Activated CD8-positive, alpha-beta memory T cell treated with anti-CD3 and anti-CD28 coated beads for 36 hours (primary cell): ENCODE measurements at regions not wholly inside any gene's neighbourhood (a gene's known extent, or its start where the extent isn't known, plus 50 kb on each side); places are given as distances from the start of the nearest gene placed in this dataset.
"Not testable (repeated sequence)": the region's sequence is repeated elsewhere in the genome, so short reads cannot be mapped to it uniquely, and the experiment has no call there.

ENCODE experiments used
- CTCF ChIA-PET: fragments of 350-600 bp; sonication (Branson Sonifier 250); formaldehyde crosslinking; loops from one replicate; lab custom pipeline; 2021; ENCODE audit warnings: antibody characterized with exemption; lab: Charles Lee
- POLR2A ChIA-PET: fragments of 350-600 bp; sonication (Branson Sonifier 250); formaldehyde crosslinking; loops from one replicate; lab custom pipeline; 2021; ENCODE audit warnings: antibody characterized with exemption; lab: Charles Lee

DNA sequence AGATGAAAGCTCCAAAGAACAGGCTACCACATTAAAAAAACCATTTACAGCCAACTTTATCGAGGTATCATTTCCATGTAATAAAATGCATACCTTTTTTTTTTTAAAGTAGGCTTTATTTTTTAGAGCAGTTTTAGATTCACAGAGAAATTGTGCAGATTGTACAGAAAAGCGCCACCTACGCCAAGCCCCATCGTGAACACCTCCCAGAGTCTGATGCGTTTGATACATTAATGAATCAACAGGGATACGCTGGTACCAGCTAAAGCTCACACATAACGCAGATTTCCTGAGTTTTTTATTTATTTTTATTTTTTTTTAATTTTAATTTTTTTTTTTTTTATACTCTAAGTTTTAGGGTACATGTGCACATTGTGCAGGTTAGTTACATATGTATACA lies 129.9 kb downstream of the KIF26A start:
- POLR2A ChIA-PET: no interaction called here
- CTCF ChIA-PET: no interaction called here

DNA sequence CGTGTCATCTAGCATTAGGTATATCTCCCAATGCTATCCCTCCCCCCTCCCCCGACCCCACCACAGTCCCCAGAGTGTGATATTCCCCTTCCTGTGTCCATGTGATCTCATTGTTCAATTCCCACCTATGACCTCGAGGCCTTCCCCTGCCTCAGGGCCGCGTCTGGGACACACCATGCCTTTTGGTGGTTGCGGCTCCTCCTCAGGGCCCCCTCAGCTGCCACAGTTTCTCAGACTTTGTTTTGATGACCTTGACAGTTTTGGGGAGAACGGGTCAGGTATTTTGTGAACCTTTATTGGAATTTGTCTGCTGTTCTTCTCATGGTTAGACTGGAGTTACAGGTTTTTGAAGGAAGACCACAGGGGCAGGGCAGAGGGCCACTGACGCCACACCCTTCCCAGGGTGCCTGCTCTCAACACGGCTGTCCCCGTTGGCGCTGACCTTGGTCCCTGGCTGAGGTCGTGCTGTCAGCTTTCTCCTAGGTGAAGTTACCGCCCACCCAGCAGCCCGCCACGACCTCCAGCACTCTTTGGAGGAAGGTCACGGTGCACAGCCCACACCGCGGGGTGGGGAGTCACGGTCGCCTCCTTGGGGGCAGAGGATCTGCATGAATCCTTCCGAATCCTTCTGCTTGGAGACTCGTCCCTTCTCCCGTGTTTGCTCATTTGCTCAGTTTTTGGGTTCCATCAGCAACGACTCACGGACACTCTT lies 130.5 kb downstream of the KIF26A start:
- ChIA-PET POLR2A (no interaction called here), CTCF (no interaction called here)

DNA sequence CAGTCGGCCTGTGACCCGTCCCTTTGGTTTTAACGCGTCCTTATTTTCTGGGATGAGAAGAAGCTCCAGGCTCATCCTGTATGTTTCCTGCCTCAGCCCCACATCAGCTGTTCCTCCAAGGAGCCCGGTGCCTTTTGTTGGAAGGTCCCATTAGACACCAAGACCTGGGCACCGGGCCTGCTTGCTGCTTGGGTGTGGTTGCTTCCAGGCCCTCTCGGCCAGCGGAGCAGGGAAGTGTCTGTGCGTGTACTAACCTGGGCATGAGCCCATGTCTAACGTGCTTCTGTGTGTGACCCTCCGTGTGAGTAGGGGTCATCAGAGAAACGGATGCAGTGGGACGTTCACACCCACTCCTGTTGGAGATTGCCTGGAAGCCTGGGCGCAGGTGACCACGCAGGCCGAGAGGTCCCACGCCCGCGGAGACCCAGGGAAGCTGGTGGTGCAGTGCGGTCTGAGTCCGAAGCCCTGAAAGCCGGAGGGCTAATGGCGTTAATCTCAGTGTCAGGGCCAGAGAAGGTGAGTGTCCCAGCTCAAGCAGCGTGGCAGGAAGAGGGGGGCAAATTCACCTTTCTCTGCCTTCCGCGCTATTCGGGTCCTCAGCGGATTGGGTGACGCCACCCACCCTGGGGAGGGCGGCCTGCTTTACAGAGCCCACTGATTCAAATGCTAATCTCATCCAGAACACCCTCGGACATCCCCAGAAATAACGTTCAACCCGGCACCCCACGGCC lies 131.3 kb downstream of the KIF26A start:
- CTCF ChIA-PET, POLR2A ChIA-PET: not testable (repeated sequence)

DNA sequence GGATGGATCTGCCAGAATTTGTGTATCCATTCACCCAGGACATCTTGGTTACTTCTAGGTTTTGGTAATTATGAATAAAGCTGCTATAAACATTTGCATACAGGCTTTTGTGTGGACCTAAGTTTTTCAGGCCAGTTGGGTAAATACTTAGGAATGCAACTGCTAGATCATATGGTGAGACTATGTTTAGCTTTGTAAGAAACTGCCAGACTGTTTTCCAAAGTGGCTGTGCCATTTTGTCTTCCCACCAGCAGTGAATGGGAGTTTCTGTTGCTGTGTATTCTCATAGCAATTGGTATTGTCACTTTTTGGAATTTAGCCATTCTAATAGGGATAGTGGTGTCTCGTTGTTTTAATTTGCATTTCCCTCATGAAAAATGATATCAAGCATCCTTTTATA lies 133.0 kb downstream of the KIF26A start:
- POLR2A ChIA-PET: no interaction called here

DNA sequence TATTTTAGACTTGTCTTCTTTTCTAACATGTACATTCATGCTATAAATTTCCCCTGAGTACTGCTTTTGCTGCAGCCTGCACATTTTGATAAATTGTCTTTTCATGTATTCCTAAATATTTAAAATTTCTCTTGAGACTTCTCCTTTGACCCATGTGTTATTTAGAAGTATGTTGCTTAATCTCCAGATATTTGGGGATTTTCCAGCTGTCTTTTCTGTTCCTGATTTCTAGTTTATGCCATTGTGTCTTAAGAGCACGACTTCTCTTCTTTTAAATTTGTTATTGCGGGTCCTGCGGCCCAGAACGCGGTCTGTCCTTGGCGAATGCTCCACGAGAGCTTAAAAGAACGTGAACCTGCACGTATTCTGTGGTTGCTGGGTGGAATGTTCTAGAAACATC lies 136.4 kb downstream of the KIF26A start:
- CTCF ChIA-PET: no interaction called here
- POLR2A ChIA-PET: no interaction called here

More for the DNA sequence above, 133.0 kb downstream of the KIF26A start:
- CTCF ChIA-PET: no interaction called here

DNA sequence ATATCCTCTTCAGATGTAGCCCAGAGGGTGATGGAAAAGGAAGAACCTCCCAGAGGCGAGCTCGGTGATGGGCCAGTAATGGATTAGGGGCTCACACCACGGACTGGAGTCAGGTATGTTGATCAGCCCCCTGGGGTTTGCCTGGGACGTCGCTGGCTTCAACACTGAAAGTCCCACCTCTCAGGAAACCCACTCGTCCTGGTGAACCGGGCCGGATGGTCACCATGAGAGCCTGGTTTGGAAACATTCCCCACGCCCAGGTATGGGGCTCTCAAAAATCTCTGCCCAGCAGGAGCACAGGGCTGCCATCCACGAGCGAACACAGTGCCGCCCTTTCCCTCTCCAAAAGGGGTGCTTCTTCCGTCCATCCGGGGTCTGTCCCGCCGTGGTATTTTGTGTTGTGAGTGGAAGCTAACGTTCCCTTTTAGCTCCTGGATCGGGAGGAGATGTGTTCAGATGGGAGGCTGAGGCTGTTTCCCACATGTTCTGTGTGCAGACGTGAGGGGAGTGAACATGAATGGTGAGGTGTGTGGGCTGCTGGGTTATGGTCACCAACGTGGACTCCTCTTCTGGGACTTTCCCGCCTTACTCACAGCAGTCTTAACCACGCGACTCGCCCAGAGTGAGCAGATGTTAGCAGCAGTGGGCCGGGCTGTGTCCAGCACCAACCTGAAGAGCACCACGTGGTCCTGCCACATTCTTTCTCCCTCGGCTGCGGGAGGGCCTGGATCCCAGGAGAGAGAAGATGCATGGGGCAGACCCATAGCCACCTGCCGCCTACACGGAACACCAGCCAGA lies 139.2 kb downstream of the KIF26A start:
- ChIA-PET POLR2A (no interaction called here), CTCF (no interaction called here)

DNA sequence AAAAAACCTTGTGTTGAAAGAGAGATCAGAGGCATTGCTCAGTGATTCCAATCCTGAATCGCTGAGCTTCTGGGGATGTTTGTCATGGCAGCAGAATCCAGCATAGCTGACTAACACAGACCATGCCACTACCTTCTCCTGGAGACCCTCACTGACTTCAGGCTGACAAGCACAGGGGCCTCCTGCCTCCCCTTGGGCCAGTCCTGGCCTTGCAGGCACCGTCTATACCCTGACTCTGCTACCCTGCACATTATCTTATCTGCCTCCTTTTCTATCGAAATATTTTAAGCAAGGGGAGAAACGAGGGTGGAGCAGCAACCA lies 139.8 kb downstream of the KIF26A start:
- POLR2A ChIA-PET: no interaction called here
- CTCF ChIA-PET: no interaction called here

DNA sequence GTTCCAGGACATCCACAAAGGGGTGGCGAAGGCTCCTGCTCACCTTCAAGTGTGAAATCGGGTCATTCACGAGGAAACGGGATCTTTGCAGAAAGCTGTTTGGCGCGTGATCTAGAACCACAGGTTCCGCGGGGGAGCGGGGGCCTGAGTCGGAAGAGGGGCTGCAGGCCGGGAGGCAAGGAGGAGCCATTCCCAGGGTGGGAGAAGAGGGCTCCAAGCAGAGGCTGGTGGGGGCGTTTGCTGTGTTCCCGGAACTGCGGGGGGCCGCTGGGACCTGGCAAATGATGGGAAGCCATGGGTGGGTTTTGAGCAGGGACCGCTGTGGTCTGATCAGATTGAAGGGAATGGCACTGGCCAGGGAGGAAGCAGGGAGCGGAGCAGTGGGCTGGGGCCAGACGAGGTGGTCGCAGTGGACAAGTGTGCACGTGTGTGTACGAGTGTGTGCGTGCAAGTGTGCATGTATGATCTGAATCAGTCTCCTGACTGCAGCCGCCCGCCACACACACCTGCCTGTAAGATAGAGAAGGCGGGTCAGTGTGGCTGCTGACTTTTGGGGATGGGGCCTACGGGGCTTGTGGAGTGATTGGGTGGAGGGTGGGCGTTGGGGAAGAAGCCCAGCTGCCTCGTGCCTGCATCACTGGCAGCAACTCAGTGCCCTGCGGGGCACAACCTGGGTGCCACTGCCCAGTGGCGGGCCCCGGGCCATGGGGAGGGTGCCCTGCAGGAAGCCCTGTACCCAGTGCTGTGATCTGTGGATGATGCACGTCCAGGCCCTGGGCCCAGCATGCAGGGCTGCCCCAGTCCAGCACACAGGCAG lies 141.9 kb downstream of the KIF26A start:
- POLR2A ChIA-PET: no interaction called here
- CTCF ChIA-PET: no interaction called here

DNA sequence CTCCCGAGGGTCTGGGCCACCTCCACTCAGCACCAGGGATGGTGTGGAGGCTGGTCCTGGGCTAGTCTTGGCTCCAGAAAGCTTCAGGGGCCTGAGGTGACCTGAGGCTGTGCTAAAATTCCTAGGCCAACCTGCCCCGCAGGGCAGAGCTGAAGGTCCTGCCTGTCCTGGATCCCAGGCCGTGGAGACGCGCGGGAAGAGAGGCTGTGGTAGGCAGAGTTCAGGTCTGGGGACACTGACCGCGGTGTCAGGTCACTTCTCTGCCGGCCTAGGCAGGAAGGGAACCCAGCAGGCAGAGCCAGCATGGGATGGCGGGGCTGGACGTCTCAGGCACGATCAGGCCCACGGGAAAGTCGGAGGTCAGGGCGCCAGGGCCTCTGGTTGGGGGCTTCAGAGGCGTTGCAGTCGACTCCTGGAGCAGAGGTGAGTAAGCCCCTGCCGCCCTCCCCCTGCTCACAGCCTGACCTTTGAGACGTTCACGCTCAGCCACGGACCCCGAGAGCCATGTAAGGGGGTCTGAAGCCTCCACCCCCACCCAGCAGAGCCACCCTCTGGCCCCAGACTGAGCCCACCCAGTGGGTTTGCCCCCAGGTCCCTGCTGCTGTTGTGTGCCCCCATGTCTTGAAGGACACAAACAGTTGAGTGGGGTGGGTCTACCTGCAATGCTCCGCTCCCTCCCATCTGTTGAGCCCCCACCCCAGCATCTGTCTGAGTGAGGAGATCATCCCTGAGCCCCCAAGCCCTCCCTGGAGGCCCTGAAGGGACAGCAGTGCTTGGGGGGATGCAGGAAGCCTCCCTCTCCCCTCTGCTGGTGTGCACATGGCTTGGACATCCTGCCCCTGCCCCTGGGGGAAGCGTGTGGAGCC lies 142.7 kb downstream of the KIF26A start:
- CTCF ChIA-PET: no interaction called here
- POLR2A ChIA-PET: no interaction called here

DNA sequence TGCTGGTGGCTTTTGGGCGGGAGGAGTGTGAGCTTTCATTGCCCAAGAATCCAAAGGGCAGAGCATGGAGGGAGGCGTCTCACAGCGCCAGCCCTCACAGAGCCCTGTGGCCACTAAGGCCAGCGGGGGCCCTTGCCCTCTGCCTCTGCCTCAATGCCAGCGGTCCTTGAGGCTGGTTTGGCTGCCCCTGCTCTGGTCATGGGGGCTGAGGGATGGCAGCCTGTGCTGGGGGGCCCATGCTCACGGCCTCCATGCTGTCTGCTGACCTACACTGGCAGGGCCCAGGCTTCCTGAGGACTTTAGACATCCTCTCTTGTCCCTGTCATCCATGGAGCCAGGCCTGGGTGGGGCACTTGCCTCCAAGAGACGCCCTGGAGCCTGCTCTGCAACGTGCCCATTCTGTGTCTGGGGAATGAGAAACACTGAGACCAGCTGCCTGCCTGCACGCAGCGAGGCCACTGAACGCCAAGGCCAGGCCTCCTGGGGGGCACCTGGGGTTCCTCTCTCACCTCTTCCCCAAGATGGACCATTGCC lies 143.4 kb downstream of the KIF26A start:
- ChIA-PET POLR2A (no interaction called here), CTCF (no interaction called here)

DNA sequence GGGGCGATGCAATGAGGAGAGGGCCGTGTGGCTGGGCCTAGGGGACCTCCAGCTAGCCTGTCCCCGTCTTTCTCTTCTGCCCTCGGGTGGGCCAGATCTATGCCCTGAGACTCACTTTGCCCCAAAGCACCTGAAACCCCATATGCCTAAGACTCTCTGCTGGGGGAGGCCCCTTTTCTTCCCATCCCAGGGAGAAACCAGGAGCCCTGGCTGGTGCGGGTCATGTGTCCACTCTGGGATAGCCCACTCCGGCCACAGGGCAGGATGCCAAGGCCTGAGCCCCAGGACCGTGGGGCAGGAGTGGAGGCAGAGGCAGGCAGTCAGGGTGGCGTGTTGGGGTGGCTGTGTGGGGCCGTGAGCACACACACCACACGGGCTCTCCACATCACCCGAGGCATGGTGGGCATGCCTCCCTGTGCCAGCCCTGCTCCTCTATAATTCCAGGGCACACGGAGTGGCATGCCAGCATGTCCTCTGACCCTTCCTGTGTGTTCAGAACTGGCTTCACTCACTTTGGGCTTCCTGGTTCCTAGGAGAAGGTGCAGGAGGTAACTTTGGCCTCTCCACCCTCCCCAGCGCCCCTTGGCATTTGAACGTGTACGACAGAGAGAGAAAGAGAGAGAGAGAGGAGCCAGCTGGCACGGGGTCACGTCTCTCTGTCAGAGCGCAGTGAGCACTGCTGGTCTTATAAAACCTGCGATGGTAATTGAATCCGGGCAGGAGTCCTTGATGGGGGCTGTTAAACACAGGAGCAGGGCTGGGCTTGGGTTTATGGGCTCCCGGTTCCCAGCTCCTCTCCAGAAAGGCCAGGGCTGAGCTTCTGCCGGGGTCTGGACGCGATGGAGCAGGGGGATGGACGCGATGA lies 144.2 kb downstream of the KIF26A start:
- ChIA-PET CTCF (no interaction called here), POLR2A (no interaction called here)

DNA sequence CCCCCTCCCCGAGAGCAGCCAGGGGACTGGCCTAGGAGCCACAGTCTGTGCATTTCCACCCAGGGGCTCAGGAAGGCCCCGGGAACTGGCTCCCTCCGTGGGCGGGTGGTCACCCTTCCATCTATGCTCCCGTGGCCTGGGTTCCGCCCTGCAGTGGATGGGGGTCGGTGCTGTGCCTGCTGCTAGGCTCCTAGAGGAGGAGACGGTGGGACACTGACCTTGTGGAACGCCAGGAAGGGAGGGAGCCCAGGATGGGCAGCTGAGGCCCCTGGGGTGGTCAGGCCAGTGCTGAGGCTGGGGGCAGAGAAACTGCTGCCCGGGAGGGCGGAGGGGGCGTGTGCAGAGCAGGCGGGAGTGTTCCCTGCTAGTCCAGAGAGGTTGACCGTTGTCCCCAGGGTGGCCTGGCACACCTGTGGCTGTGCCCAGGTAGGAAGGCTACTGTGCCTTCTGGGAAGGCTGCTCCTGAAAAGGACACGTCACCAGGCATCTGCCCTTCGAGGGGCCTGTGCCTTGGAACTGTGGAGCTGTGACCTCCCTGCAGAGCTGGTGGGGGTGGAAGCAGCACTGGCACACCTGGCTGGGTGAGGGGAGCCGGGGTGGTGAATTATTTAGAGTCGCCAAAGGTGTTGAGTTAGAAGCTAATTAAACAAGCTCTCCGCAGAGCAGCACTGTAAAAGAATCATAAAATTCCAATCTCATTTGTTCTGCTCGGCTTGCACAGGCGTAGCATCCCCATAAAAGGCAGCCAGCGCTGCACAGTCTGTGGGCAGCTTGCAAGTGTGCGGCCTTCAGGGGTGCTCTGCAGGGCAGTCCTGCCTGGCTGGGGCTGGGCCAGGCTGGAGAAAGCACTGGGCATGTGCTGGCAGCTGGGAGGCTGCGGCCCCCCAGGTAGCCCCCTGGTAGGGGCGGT lies 145.1 kb downstream of the KIF26A start:
- POLR2A ChIA-PET: no interaction called here

DNA sequence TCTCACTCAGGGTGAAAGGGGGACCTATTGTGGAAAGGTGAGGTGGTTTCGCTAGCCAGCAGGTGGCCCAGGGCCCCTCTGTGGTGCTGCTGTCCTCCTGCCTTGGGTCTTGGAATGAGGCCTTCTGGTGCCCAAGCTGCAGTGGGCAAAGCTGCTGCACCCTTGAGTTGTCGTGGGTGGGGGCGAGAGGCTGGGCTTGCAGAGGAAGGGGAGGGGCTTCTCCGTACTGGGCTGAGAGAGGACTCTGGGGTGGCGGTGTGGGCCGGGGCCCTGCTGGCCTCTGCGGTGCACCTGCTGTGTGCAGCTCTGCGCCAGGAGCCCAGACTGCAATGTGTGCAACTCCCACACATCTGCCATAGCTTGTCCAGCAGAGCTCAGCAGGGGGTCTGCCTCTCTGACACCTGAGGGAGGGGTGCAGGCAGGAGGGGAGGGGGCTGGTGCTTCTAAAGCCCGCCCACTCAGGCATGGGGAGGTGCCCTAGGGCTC lies 145.8 kb downstream of the KIF26A start:
- CTCF ChIA-PET: no interaction called here
- POLR2A ChIA-PET: no interaction called here

More for the DNA sequence above, 145.1 kb downstream of the KIF26A start:
- CTCF ChIA-PET: no interaction called here

DNA sequence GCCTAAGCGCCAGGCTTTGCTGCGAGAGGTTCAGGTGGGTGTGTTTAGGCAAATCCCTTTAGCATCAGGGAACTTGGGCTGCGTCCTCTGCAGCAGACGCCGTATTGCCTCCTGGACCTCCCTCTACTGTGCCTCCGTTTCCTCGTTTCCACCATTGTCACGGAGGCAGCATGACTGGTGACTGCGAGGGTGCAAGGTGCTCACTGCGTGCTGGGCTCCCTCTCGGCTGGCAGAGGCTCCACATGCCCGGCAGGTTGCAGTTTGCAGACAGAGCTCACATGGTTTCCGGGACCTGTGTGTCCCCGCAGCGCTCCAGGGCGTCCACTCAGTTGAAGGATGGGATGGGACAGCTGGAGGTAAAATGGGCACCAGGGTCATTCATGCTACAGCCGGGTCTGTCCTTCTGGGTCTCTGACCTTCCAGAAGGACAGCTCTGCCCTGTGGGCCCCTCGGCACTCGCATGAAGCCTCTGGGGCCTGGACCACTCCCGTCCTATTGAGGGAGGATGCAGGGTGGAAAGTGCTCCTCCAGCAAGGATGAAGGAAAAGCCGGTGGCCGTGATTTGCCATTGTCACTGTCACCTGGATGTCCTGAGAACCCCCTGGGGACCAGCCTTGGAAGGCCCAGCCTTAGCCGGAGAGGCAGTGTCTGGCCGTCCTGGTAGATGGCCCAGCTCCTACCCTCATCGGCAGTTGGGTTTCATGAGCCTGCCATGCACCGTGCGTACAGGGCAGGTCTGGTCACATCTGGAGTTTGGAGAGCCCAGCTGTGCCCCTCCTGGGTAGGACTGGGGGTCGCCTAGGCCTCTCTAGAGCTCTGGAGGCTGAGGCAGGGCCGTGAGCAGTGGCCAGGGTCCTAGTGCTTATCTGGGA lies 146.5 kb downstream of the KIF26A start:
- POLR2A ChIA-PET: no interaction called here
- CTCF ChIA-PET: no interaction called here

DNA sequence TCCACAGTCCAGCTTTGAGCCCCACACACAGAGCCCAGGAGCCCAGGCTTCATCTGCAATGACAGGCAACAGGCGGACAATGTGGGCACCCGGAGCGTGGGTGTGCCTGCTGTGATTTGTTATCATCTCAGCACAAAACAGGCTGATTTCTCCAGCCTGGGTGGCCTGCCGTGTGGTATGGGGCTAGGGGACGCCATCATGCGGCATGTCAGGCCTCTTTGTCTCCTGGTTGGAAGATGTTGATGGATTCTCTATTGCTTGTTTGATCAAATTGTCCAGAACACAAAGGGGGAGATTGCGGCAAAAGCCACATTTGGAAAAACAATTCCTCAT lies 147.1 kb downstream of the KIF26A start:
- POLR2A ChIA-PET: no interaction called here
- CTCF ChIA-PET: no interaction called here

DNA sequence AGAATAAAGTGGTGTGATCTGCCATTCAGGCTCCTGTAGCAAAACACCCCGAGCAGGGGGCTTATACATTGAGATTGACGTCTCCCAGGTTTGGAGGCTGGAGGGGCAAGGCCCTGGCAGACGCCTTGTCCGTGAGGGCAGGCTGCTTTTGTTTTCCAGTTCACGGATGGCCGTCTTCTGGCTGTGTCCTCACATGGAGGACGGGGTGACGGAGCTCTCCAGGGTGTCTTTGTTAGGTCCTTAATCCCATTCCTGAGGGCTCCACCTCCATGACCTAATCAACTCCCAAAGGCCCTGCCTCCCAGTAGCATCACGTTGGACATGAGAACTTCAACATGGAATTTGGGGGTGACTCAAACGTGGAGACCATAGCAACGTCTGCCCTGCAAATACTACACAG lies 147.7 kb downstream of the KIF26A start:
- ChIA-PET CTCF (no interaction called here), POLR2A (no interaction called here)
